ENCODE measurements at regions not wholly inside any gene's neighbourhood (a gene's known extent, or its start where the extent isn't known, plus 50 kb on each side); places are given as distances from the start of the nearest gene placed in this dataset.

GRCh38 chr5:68479524-68479923 is 264.0 kb downstream of the PIK3R1 start:
- no peak overlapping the region for H3K4me3 ChIP-seq (ENCODE audit: low read depth in 1 of 2, low read length in 2 of 2)
- no peaks in the 10 kb centered on the region for H3K9me3 ChIP-seq (ENCODE audit: control insufficient read depth in 2 of 2, insufficient read depth in 1 of 2, low read depth in 1 of 2, low read length in 1 of 2)
- 58 to 60% methylated on average over 2 of the region's 2 CpGs for WGBS, 2 donors
- H3K4me1 ChIP-seq (ENCODE audit: control insufficient read depth in 2 of 2, insufficient read depth in 2 of 2, low read length in 1 of 2), result no peaks in the 10 kb centered on the region
- H3K36me3 ChIP-seq (ENCODE audit: control insufficient read depth in 2 of 2, insufficient read depth in 2 of 2, low read length in 1 of 2), result no peaks in the 10 kb centered on the region
- H3K27me3 ChIP-seq (ENCODE audit: control insufficient read depth in 1 of 2, insufficient read depth in 2 of 2, low read length in 2 of 2), result no peaks in the 10 kb centered on the region
- no peak overlapping the region for H3K27ac ChIP-seq (ENCODE audit: low read depth in 2 of 2, low read length in 1 of 2)

DNA sequence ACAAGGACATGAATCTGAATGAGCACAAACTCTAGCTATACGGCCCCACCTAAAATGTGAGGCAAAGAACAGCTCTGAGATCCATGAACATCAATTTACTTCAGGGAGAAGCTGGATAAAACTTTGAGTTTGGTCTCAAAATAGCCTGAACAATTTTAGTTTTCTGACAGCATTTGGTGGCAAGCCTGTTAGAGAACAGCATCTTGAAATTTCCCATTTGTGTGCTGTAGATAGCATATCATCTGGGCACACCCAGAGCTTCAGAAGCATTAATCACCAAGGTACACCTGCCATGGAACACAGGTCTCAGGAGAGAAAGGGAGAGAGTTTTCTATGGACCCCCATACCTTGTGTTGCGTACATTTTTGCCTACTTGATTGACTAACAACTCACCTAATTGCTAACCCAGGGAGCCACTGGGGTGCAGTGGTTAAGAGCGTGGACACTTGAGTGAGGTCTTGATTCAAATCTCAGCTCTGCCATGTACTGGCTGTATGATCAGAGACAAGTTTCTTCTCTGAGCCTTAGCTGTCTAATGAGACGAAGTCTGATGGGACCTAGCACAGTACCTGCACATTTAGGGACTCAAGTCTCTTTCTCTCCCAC is 264.9 kb downstream of the PIK3R1 start:
- no peaks in the 10 kb centered on the region for H3K36me3 ChIP-seq (ENCODE audit: control insufficient read depth in 2 of 2, insufficient read depth in 2 of 2, low read length in 1 of 2)
- no peaks in the 10 kb centered on the region for H3K9me3 ChIP-seq (ENCODE audit: control insufficient read depth in 2 of 2, insufficient read depth in 1 of 2, low read depth in 1 of 2, low read length in 1 of 2)
- H3K27ac ChIP-seq (ENCODE audit: low read depth in 2 of 2, low read length in 1 of 2), result no peak overlapping the region
- H3K27me3 ChIP-seq (ENCODE audit: control insufficient read depth in 1 of 2, insufficient read depth in 2 of 2, low read length in 2 of 2), result no peaks in the 10 kb centered on the region
- no peaks in the 10 kb centered on the region for H3K4me1 ChIP-seq (ENCODE audit: control insufficient read depth in 2 of 2, insufficient read depth in 2 of 2, low read length in 1 of 2)
- 90 to 92% methylated on average over 4 of the region's 4 CpGs for WGBS, 2 donors
- no peak overlapping the region for H3K4me3 ChIP-seq (ENCODE audit: low read depth in 1 of 2, low read length in 2 of 2)

GRCh38 chr5:68482199-68482598 is 266.6 kb downstream of the PIK3R1 start:
- no peak overlapping the region for H3K4me3 ChIP-seq (ENCODE audit: low read depth in 1 of 2, low read length in 2 of 2)
- H3K27me3 ChIP-seq (ENCODE audit: control insufficient read depth in 1 of 2, insufficient read depth in 2 of 2, low read length in 2 of 2), result no peaks in the 10 kb centered on the region
- no peaks in the 10 kb centered on the region for H3K9me3 ChIP-seq (ENCODE audit: control insufficient read depth in 2 of 2, insufficient read depth in 1 of 2, low read depth in 1 of 2, low read length in 1 of 2)
- H3K27ac ChIP-seq (ENCODE audit: low read depth in 2 of 2, low read length in 1 of 2), result no peak overlapping the region
- H3K4me1 ChIP-seq (ENCODE audit: control insufficient read depth in 2 of 2, insufficient read depth in 2 of 2, low read length in 1 of 2), result no peaks in the 10 kb centered on the region
- H3K36me3 ChIP-seq (ENCODE audit: control insufficient read depth in 2 of 2, insufficient read depth in 2 of 2, low read length in 1 of 2), result no peaks in the 10 kb centered on the region
- 83 to 84% methylated on average over 2 of the region's 2 CpGs for WGBS, 2 donors

DNA sequence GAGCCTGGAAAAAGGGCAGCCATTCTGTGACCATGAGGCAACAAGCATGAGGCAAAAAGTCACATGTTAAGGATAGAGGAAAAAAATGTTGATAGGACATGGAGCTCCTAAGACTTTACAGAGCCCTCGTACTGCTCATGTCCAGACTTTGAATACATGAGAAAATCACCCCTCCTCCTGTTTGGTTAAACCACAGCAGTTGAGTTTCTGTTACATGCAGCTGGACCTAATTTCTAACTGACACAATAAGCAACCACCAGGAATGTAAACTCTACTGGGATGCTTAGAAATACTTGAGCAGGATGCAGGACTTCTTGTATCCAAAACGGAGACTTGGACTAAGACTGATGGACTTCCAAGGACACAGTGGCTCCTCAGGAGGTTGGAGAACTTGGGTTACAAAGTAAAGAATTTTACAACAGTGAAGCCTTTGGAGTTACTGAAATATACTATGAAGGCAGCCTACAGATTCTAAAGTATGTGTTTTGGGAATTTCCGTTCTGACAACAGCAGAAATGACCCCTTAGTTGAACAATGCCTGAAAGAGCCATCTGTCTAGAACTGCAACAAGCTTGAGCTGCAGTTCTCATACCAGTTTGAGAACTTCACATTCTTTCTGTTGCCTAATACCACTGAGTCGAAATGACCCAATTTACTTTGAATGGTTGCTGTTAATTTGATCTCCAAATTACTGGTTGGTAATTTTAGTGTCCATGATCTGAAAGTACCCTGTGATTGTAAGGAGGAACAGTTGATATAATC is 268.9 kb downstream of the PIK3R1 start:
- H3K4me1 ChIP-seq (ENCODE audit: control insufficient read depth in 2 of 2, insufficient read depth in 2 of 2, low read length in 1 of 2), result no peaks in the 10 kb centered on the region
- no peaks in the 10 kb centered on the region for H3K9me3 ChIP-seq (ENCODE audit: control insufficient read depth in 2 of 2, insufficient read depth in 1 of 2, low read depth in 1 of 2, low read length in 1 of 2)
- H3K27ac ChIP-seq (ENCODE audit: low read depth in 2 of 2, low read length in 1 of 2), result no peak overlapping the region
- H3K36me3 ChIP-seq (ENCODE audit: control insufficient read depth in 2 of 2, insufficient read depth in 2 of 2, low read length in 1 of 2), result no peaks in the 10 kb centered on the region
- no peaks in the 10 kb centered on the region for H3K27me3 ChIP-seq (ENCODE audit: control insufficient read depth in 1 of 2, insufficient read depth in 2 of 2, low read length in 2 of 2)
- no peak overlapping the region for H3K4me3 ChIP-seq (ENCODE audit: low read depth in 1 of 2, low read length in 2 of 2)
- 79 to 85% methylated on average over 4 of the region's 4 CpGs for WGBS, 2 donors

DNA sequence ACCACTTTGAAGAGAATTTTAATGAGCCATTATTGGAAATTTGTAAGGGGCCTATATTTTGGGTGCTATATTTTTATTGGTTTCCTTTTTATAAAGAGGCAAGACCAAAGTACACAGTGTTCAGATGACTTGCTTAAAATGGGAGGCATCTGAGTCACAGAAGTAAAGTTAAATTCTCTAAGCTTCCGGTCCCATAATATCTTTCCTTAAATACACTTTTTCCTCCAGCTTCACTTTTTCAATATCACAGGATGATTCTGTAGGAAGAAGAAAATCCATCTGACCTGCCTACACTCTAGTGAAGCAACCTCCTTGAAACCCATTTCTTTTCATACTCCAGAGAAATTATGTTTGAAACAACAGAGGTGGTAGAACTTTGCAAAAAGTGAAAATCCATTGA is 274.0 kb downstream of the PIK3R1 start:
- Histone ChIP-seq H3K4me1 (ENCODE audit: control insufficient read depth in 2 of 2, insufficient read depth in 2 of 2, low read length in 1 of 2) (no peaks in the 10 kb centered on the region), H3K27ac (ENCODE audit: low read depth in 2 of 2, low read length in 1 of 2) (no peak overlapping the region), H3K36me3 (ENCODE audit: control insufficient read depth in 2 of 2, insufficient read depth in 2 of 2, low read length in 1 of 2) (no peaks in the 10 kb centered on the region), H3K9me3 (ENCODE audit: control insufficient read depth in 2 of 2, insufficient read depth in 1 of 2, low read depth in 1 of 2, low read length in 1 of 2) (no peaks in the 10 kb centered on the region), H3K4me3 (ENCODE audit: low read depth in 1 of 2, low read length in 2 of 2) (no peak overlapping the region), H3K27me3 (ENCODE audit: control insufficient read depth in 1 of 2, insufficient read depth in 2 of 2, low read length in 2 of 2) (no peaks in the 10 kb centered on the region)
- 89% methylated on average over 1 of the region's 1 CpG for WGBS, 2 donors

DNA sequence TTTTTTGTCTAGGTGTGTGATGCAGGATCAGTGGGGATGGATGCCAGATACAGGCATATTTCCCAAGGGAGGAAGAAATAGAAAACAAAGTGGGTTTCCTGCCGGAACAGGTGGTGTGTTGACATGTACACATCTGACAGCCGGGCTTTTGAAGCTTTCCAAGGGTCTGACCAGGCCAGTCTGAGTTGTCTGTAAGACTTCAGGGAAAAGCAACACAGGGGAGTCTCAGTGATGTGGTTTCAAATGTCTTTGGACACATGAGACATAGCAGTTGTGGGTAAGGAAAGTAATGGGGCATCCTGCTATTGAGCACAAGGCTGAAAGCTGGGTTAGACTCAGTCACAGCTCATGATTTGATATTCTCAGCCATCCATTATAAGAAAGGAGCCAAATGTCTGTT is 274.9 kb downstream of the PIK3R1 start:
- Histone ChIP-seq H3K27ac (ENCODE audit: low read depth in 2 of 2, low read length in 1 of 2) (no peak overlapping the region), H3K4me1 (ENCODE audit: control insufficient read depth in 2 of 2, insufficient read depth in 2 of 2, low read length in 1 of 2) (no peaks in the 10 kb centered on the region), H3K36me3 (ENCODE audit: control insufficient read depth in 2 of 2, insufficient read depth in 2 of 2, low read length in 1 of 2) (no peaks in the 10 kb centered on the region), H3K9me3 (ENCODE audit: control insufficient read depth in 2 of 2, insufficient read depth in 1 of 2, low read depth in 1 of 2, low read length in 1 of 2) (no peaks in the 10 kb centered on the region), H3K27me3 (ENCODE audit: control insufficient read depth in 1 of 2, insufficient read depth in 2 of 2, low read length in 2 of 2) (no peaks in the 10 kb centered on the region), H3K4me3 (ENCODE audit: low read depth in 1 of 2, low read length in 2 of 2) (no peak overlapping the region)
- WGBS, 2 donors, result 70 to 76% methylated on average over 2 of the region's 2 CpGs

- WGBS, 2 donors, result 93 to 95% methylated on average over 1 of the region's 1 CpG
- Histone ChIP-seq H3K4me1 (ENCODE audit: control insufficient read depth in 2 of 2, insufficient read depth in 2 of 2, low read length in 1 of 2) (no peaks in the 10 kb centered on the region), H3K4me3 (ENCODE audit: low read depth in 1 of 2, low read length in 2 of 2) (no peak overlapping the region), H3K36me3 (ENCODE audit: control insufficient read depth in 2 of 2, insufficient read depth in 2 of 2, low read length in 1 of 2) (no peaks in the 10 kb centered on the region), H3K9me3 (ENCODE audit: control insufficient read depth in 2 of 2, insufficient read depth in 1 of 2, low read depth in 1 of 2, low read length in 1 of 2) (peaks cover 0 to 5% of the 10 kb centered on the region in 2 donors), H3K27me3 (ENCODE audit: control insufficient read depth in 1 of 2, insufficient read depth in 2 of 2, low read length in 2 of 2) (no peaks in the 10 kb centered on the region), H3K27ac (ENCODE audit: low read depth in 2 of 2, low read length in 1 of 2) (no peak overlapping the region)
These were observed 279.2 kb downstream of the PIK3R1 start for GRCh38 chr5:68494771-68495170.

GRCh38 chr5:68499987-68500386 is 284.4 kb downstream of the PIK3R1 start:
- no peaks in the 10 kb centered on the region for H3K4me1 ChIP-seq (ENCODE audit: control insufficient read depth in 2 of 2, insufficient read depth in 2 of 2, low read length in 1 of 2)
- no peaks in the 10 kb centered on the region for H3K27me3 ChIP-seq (ENCODE audit: control insufficient read depth in 1 of 2, insufficient read depth in 2 of 2, low read length in 2 of 2)
- peaks cover 0 to 5% of the 10 kb centered on the region in 2 donors for H3K9me3 ChIP-seq (ENCODE audit: control insufficient read depth in 2 of 2, insufficient read depth in 1 of 2, low read depth in 1 of 2, low read length in 1 of 2)
- no peak overlapping the region for H3K4me3 ChIP-seq (ENCODE audit: low read depth in 1 of 2, low read length in 2 of 2)
- no peak overlapping the region for H3K27ac ChIP-seq (ENCODE audit: low read depth in 2 of 2, low read length in 1 of 2)
- 75 to 76% methylated on average over 4 of the region's 4 CpGs for WGBS, 2 donors
- no peaks in the 10 kb centered on the region for H3K36me3 ChIP-seq (ENCODE audit: control insufficient read depth in 2 of 2, insufficient read depth in 2 of 2, low read length in 1 of 2)

DNA sequence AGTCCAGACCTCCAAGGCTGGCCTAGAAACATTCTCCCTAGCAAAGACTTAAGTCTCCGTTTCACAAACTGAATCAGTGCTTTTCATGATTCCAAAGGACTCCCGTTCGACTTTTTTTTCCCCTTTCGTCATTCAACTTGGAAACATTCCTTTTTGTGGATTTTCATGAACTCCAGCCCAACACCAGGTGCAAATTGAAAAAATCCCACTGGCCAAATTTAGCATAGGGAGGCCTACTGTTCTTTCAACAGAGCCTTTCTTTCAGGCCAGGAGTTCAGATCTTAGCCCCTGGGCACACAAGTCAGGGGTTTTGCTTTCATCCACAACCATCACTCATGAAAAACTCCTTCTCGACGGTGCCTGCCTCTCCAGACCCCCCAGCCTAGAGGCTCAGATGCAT is 285.3 kb downstream of the PIK3R1 start:
- Histone ChIP-seq H3K9me3 (ENCODE audit: control insufficient read depth in 2 of 2, insufficient read depth in 1 of 2, low read depth in 1 of 2, low read length in 1 of 2) (peaks cover 0 to 5% of the 10 kb centered on the region in 2 donors), H3K27ac (ENCODE audit: low read depth in 2 of 2, low read length in 1 of 2) (no peak overlapping the region), H3K4me3 (ENCODE audit: low read depth in 1 of 2, low read length in 2 of 2) (no peak overlapping the region), H3K36me3 (ENCODE audit: control insufficient read depth in 2 of 2, insufficient read depth in 2 of 2, low read length in 1 of 2) (no peaks in the 10 kb centered on the region), H3K4me1 (ENCODE audit: control insufficient read depth in 2 of 2, insufficient read depth in 2 of 2, low read length in 1 of 2) (no peaks in the 10 kb centered on the region), H3K27me3 (ENCODE audit: control insufficient read depth in 1 of 2, insufficient read depth in 2 of 2, low read length in 2 of 2) (no peaks in the 10 kb centered on the region)
- 78 to 90% methylated on average over 6 of the region's 6 CpGs for WGBS, 2 donors

DNA sequence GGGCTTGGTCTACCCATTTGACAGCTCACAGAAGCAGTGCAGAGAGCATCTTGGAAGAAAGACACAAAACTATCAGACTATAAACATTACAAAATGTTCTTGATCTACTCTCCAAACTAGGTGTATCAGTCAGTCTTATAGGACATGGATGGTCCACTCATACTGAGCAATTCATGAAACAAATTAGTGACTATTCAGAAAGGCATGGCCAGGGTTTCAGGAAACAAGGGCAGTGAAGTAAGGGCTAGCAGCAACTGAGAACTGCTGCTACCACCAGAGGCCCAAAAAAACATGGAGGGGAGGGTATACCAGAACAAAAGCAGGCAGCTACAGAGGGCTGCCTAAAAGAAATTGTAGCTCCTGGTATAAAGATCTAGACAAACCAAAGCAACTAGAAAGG is 287.0 kb downstream of the PIK3R1 start:
- Histone ChIP-seq H3K36me3 (ENCODE audit: control insufficient read depth in 2 of 2, insufficient read depth in 2 of 2, low read length in 1 of 2) (no peaks in the 10 kb centered on the region), H3K9me3 (ENCODE audit: control insufficient read depth in 2 of 2, insufficient read depth in 1 of 2, low read depth in 1 of 2, low read length in 1 of 2) (peaks cover 0 to 5% of the 10 kb centered on the region in 2 donors), H3K27ac (ENCODE audit: low read depth in 2 of 2, low read length in 1 of 2) (no peak overlapping the region), H3K4me3 (ENCODE audit: low read depth in 1 of 2, low read length in 2 of 2) (no peak overlapping the region), H3K27me3 (ENCODE audit: control insufficient read depth in 1 of 2, insufficient read depth in 2 of 2, low read length in 2 of 2) (no peaks in the 10 kb centered on the region), H3K4me1 (ENCODE audit: control insufficient read depth in 2 of 2, insufficient read depth in 2 of 2, low read length in 1 of 2) (no peaks in the 10 kb centered on the region)

Measured in esophagus (tissue), 2 donors.